Suprapubic skin (tissue), 4 donors: ENCODE measurements at regions not wholly inside any gene's neighbourhood (a gene's known extent, or its start where the extent isn't known, plus 50 kb on each side); places are given as distances from the start of the nearest gene placed in this dataset.

Experiments used
- DNase-seq, 2 donors: peaks; one replicate each; pipeline ENCODE4 v3.0.0-alpha.2; 2019; ENCODE audit warnings: low spot score in 2 of 2
- H3K27ac ChIP-seq: fragments of 200-600 bp; sonication (generic); one replicate; pipeline ENCODE4 v1.5.1; 2019
- H3K27me3 ChIP-seq: fragments of 200-600 bp; sonication (generic); one replicate; pipeline ENCODE4 v1.5.1; 2019
- H3K36me3 ChIP-seq: fragments of 200-600 bp; sonication (generic); one replicate; pipeline ENCODE4 v1.5.1; 2019
- H3K4me1 ChIP-seq: fragments of 200-600 bp; sonication (generic); one replicate; pipeline ENCODE4 v1.5.1; 2019
- H3K4me3 ChIP-seq: fragments of 200-600 bp; sonication (generic); one replicate; pipeline ENCODE4 v1.5.1; 2019; ENCODE audit warnings: mild to moderate bottlenecking
- H3K9me3 ChIP-seq: fragments of 200-600 bp; sonication (generic); one replicate; pipeline ENCODE4 v1.5.1; 2019
- CTCF ChIP-seq, 2 donors: fragments of 200-600 bp in 1 of 2; fragments of 450-650 bp in 1 of 2; sonication (generic) in 1 of 2; IDR thresholded peaks; one replicate each; pipeline ENCODE4 v1.5.1; 2016 to 2019; ENCODE audit warnings: antibody characterized with exemption in 2 of 2, mild to moderate bottlenecking in 1 of 2, moderate library complexity in 1 of 2
- EP300 ChIP-seq: sonication (generic); formaldehyde crosslinking; IDR thresholded peaks from one replicate; pipeline ENCODE4 v1.6.1; 2017; ENCODE audit warnings: antibody characterized with exemption
- POLR2A ChIP-seq, 2 donors: fragments of 450-650 bp; IDR thresholded peaks; one replicate each; pipeline ENCODE4 v1.6.1; 2017; ENCODE audit warnings: antibody characterized with exemption in 2 of 2, mild to moderate bottlenecking in 2 of 2, moderate library complexity in 2 of 2
- POLR2AphosphoS5 ChIP-seq, 3 donors: sonication (generic); formaldehyde crosslinking; IDR thresholded peaks; one replicate each; pipeline ENCODE4 v1.6.1; 2017; ENCODE audit warnings: antibody characterized with exemption in 3 of 3
- WGBS: methylation state at CpG from one replicate; pipeline ENCODE4 v1.1.5; 2018; 5-methylcytosine and 5-hydroxymethylcytosine counted together

DNA sequence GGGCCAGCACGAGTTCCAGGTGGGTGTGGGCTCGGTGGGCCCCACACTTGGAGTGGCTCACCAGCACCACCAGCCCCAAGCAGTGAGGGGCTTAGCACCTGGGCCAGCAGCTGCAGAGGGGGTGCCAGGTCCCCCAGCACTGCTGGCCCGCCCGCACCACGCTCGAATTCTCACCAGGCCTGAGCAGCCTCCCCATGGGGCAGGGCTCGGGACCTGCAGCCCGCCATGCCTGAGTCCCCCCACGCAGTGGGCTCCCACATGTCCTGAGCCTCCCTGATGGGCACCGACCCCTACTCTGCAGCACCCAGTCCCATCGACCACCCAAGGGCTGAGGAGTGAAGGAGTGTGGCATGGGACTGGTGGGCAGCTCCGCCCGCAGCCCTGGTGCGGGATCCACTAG is 593.4 kb downstream of the GABRG1 start:
- DNase-seq: no peak
- no peaks in the 10 kb centered on the region for H3K4me1 ChIP-seq
- H3K36me3 ChIP-seq: no peaks in the 10 kb centered on the region
- peaks cover 10% of the 10 kb centered on the region for H3K9me3 ChIP-seq
- H3K27ac ChIP-seq: no peak overlapping the region
- no peaks in the 10 kb centered on the region for H3K27me3 ChIP-seq
- H3K4me3 ChIP-seq: no peak overlapping the region
- 83% methylated on average over 2 of the region's 14 CpGs for WGBS
- TF ChIP-seq CTCF (IDR thresholded peaks at IDR 0.05): no peak

DNA sequence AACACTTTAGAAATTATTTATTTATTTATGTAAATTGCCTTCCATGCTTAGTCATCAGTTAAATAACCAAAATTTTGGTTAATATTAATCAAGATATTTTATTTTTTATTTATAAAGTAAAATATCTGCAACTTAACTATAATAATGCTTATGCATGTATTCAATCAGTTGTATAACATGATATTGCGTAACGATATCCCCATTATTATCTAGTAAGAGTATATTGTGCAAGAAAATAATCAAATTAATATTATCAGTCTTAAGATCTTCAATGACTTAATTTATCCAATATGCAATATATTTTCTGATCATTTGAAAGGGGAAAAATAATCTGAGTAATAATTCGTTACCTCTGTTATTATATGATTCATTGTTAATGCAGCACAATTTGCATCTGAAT is 596.7 kb downstream of the GABRG1 start:
- TF ChIP-seq POLR2A (IDR thresholded peaks at IDR 0.05): no peak
- TF ChIP-seq POLR2AphosphoS5 (IDR thresholded peaks at IDR 0.05): no peak
- no peak for TF ChIP-seq CTCF (IDR thresholded peaks at IDR 0.05)
- TF ChIP-seq EP300: no peak
- Histone ChIP-seq H3K9me3 (peaks cover 10% of the 10 kb centered on the region), H3K36me3 (no peaks in the 10 kb centered on the region), H3K27ac (no peak overlapping the region), H3K4me1 (no peaks in the 10 kb centered on the region), H3K27me3 (no peaks in the 10 kb centered on the region), H3K4me3 (no peak overlapping the region)
- WGBS: 92% methylated on average over 3 of the region's 3 CpGs
- no peak for DNase-seq

- Histone ChIP-seq H3K36me3 (no peaks in the 10 kb centered on the region), H3K27me3 (no peaks in the 10 kb centered on the region)
- WGBS: 91% methylated on average over 6 of the region's 6 CpGs
Measured at GRCh38 chr4:45518832-45519231, 605.0 kb downstream of the GABRG1 start.

DNA sequence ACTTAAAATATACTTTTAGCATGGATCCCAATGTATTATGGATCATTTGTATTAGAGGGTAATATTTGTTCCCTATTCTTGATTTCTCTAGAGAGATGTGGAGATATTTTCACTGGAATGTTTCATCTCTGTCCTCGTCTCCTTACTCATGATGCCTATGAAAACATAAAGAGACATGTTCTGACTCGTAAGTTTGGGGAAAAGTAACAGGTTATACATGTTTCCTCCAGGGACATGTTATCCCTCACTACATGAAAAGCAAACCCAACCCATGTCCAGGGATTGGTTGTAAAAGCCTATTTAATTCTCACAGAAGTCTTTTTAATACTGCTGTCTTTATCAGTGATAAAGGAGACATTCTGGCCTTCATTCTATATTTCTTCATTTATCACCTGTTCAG is 621.4 kb downstream of the GABRG1 start:
- Histone ChIP-seq H3K9me3 (no peaks in the 10 kb centered on the region), H3K36me3 (no peaks in the 10 kb centered on the region), H3K4me1 (no peaks in the 10 kb centered on the region), H3K27me3 (no peaks in the 10 kb centered on the region), H3K27ac (no peak overlapping the region), H3K4me3 (no peak overlapping the region)
- no peak for DNase-seq
- TF ChIP-seq EP300: no peak
- WGBS: 64% methylated on average over 2 of the region's 2 CpGs

More at GRCh38 chr4:45518832-45519231, 605.0 kb downstream of the GABRG1 start:
- TF ChIP-seq EP300: no peak
- no peak for TF ChIP-seq POLR2AphosphoS5 (IDR thresholded peaks at IDR 0.05)
- TF ChIP-seq CTCF (IDR thresholded peaks at IDR 0.05): no peak
- Histone ChIP-seq H3K4me1 (no peaks in the 10 kb centered on the region), H3K27ac (no peak overlapping the region), H3K9me3 (no peaks in the 10 kb centered on the region), H3K4me3 (no peak overlapping the region)
- DNase-seq: no peak

GRCh38 chr4:45484740-45485139 is 639.1 kb downstream of the GABRG1 start:
- WGBS: 30% methylated on average over 1 of the region's 1 CpG
- TF ChIP-seq POLR2AphosphoS5 (IDR thresholded peaks at IDR 0.05) (no peak), EP300 (no peak), POLR2A (IDR thresholded peaks at IDR 0.05) (no peak), CTCF (IDR thresholded peaks at IDR 0.05) (no peak)
- no peak for DNase-seq

GRCh38 chr4:45482346-45482745 is 641.5 kb downstream of the GABRG1 start:
- WGBS: 93% methylated on average over 7 of the region's 7 CpGs
- Histone ChIP-seq H3K4me3 (no peak overlapping the region), H3K27me3 (no peaks in the 10 kb centered on the region), H3K4me1 (no peaks in the 10 kb centered on the region), H3K9me3 (no peaks in the 10 kb centered on the region), H3K27ac (no peak overlapping the region), H3K36me3 (no peaks in the 10 kb centered on the region)
- TF ChIP-seq POLR2A (IDR thresholded peaks at IDR 0.05): no peak
- TF ChIP-seq CTCF (IDR thresholded peaks at IDR 0.05): no peak
- DNase-seq: no peak

More at GRCh38 chr4:45484740-45485139, 639.1 kb downstream of the GABRG1 start:
- H3K9me3 ChIP-seq: no peaks in the 10 kb centered on the region
- no peaks in the 10 kb centered on the region for H3K4me1 ChIP-seq
- no peaks in the 10 kb centered on the region for H3K27me3 ChIP-seq
- H3K27ac ChIP-seq: no peak overlapping the region
- no peak overlapping the region for H3K4me3 ChIP-seq
- H3K36me3 ChIP-seq: no peaks in the 10 kb centered on the region
